Kidney (tissue), 13 donors: ENCODE measurements at regions not wholly inside any gene's neighbourhood (a gene's known extent, or its start where the extent isn't known, plus 50 kb on each side); places are given as distances from the start of the nearest gene placed in this dataset.

ENCODE experiments used
- DNase-seq, 5 donors: peaks; one replicate each; pipeline ENCODE4 v3.0.0-alpha.2; 2013 to 2020
- FAIRE-seq: peaks from 2 replicates; lab custom pipeline; 2012; peaks lifted over from hg19 to GRCh38; lab: Jason Lieb, UNC
- H3K27ac ChIP-seq, 2 donors: one replicate each; pipeline ENCODE4 v1.7.0; 2013; ENCODE audit warnings: low read depth in 2 of 2, low read length in 2 of 2, inconsistent platforms in 1 of 2
- H3K27me3 ChIP-seq: one replicate; pipeline ENCODE4 v1.7.1; 2013; ENCODE audit warnings: low read length, inconsistent platforms; ENCODE audit not compliant: control insufficient read depth, insufficient read depth
- H3K36me3 ChIP-seq, 3 donors: one replicate each; pipeline versions ENCODE4 v1.7.0 to v1.7.1; 2013; ENCODE audit warnings: low read length in 3 of 3, control low read depth in 1 of 3, inconsistent platforms in 1 of 3; ENCODE audit not compliant: insufficient read depth in 3 of 3, control insufficient read depth in 2 of 3
- H3K4me1 ChIP-seq, 3 donors: one replicate each; pipeline versions ENCODE4 v1.7.0 to v1.7.1; 2013; ENCODE audit warnings: low read length in 3 of 3, inconsistent platforms in 1 of 3, low read depth in 1 of 3; ENCODE audit not compliant: control insufficient read depth in 2 of 3, insufficient read depth in 2 of 3
- H3K4me3 ChIP-seq, 3 donors: one replicate each; pipeline versions ENCODE4 v1.7.0 to v1.8.1; 2013; ENCODE audit warnings: low read length in 3 of 3, control low read depth in 1 of 3, inconsistent platforms in 1 of 3
- H3K9ac ChIP-seq, 3 donors: one replicate each; pipeline versions ENCODE4 v1.7.0 to v1.7.1; 2013; ENCODE audit warnings: low read length in 3 of 3, control low read depth in 1 of 3, inconsistent platforms in 1 of 3
- H3K9me3 ChIP-seq, 3 donors: one replicate each; pipeline versions ENCODE4 v1.7.0 to v1.7.1; 2013; ENCODE audit warnings: low read length in 3 of 3, control low read depth in 1 of 3, inconsistent platforms in 1 of 3; ENCODE audit not compliant: control insufficient read depth in 2 of 3, insufficient read depth in 1 of 3
- CTCF ChIP-seq: IDR thresholded peaks from 3 replicates; pipeline ENCODE4 v1.5.1; 2012; ENCODE audit warnings: mild to moderate bottlenecking, moderate library complexity, borderline replicate concordance; ENCODE audit not compliant: insufficient read depth; ENCODE audit errors: extremely low read depth
- intact Hi-C: fragments of 100-400 bp; cut with DNase I; formaldehyde crosslinking; loops from one replicate; pipeline ENCODE4 v1.11.1; 2022
- donor health status: control.
- donor health status: control.
- donor health status: control.
- donor health status: control.
- donor health status: control.
- donor health status: DM: yes; HTN: yes; CAD: no.
- donor health status: Normal renal cell carcinoma (clear cell type).

- DNase-seq = no peak
- Histone ChIP-seq H3K9me3 (no peaks in the 10 kb centered on the region), H3K4me3 (no peak overlapping the region), H3K36me3 (no peaks in the 10 kb centered on the region), H3K9ac (no peak overlapping the region), H3K4me1 (no peaks in the 10 kb centered on the region), H3K27me3 (no peaks in the 10 kb centered on the region), H3K27ac (no peak overlapping the region)
- no peak for FAIRE-seq
- no peak for TF ChIP-seq CTCF
- intact Hi-C loops = no loop called here
Observed at GRCh38 chr7:131943211-131943610, 386.8 kb upstream of the PODXL start.

- H3K4me3 ChIP-seq = no peak overlapping the region
- H3K27me3 ChIP-seq = no peaks in the 10 kb centered on the region
- DNase-seq = no peak
- no peak for TF ChIP-seq CTCF
- intact Hi-C loops = no loop called here
- H3K9ac ChIP-seq = no peak overlapping the region
- no peaks in the 10 kb centered on the region for H3K36me3 ChIP-seq
- no peak overlapping the region for H3K27ac ChIP-seq
- no peak for FAIRE-seq
- H3K9me3 ChIP-seq = no peaks in the 10 kb centered on the region
- no peaks in the 10 kb centered on the region for H3K4me1 ChIP-seq
Observed at GRCh38 chr7:131942287-131943150, 386.1 kb upstream of the PODXL start.

GRCh38 chr7:131941291-131941690 is 384.9 kb upstream of the PODXL start:
- Histone ChIP-seq H3K27me3 (no peaks in the 10 kb centered on the region), H3K36me3 (no peaks in the 10 kb centered on the region), H3K9me3 (no peaks in the 10 kb centered on the region), H3K4me1 (no peaks in the 10 kb centered on the region), H3K9ac (no peak overlapping the region), H3K4me3 (no peak overlapping the region), H3K27ac (no peak overlapping the region)
- DNase-seq = no peak
- no peak for FAIRE-seq
- TF ChIP-seq CTCF = no peak
- intact Hi-C loops = no loop called here
